ENCODE measurements at regions not wholly inside any gene's neighbourhood (a gene's known extent, or its start where the extent isn't known, plus 50 kb on each side); places are given as distances from the start of the nearest gene placed in this dataset.
A peak's percentile ranks its signal among the peaks of the same experiment; 100 is the strongest.

DNA sequence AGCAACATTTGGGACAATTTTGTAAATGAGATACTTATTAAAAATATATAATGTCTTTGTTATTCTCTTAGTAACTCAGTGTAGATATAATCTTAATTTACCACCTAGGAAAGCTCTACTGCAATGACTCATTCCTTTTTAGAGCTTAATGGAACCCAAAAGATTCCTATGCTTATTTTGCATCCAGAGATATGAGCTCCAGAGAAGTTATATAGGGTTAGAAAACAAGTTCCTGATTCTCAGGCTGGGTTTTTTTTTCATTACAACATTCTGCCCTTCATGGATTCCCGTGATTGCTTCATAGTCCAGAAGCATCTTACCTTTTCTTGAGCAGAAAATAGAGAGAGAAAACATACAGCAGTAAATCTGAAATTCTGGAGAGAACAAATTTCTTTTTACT, 57.9 kb upstream of the CXCL8 start:
- H3K27ac ChIP-seq = peak overlapping the region; percentile 29
- TF ChIP-seq, protein P1, sequence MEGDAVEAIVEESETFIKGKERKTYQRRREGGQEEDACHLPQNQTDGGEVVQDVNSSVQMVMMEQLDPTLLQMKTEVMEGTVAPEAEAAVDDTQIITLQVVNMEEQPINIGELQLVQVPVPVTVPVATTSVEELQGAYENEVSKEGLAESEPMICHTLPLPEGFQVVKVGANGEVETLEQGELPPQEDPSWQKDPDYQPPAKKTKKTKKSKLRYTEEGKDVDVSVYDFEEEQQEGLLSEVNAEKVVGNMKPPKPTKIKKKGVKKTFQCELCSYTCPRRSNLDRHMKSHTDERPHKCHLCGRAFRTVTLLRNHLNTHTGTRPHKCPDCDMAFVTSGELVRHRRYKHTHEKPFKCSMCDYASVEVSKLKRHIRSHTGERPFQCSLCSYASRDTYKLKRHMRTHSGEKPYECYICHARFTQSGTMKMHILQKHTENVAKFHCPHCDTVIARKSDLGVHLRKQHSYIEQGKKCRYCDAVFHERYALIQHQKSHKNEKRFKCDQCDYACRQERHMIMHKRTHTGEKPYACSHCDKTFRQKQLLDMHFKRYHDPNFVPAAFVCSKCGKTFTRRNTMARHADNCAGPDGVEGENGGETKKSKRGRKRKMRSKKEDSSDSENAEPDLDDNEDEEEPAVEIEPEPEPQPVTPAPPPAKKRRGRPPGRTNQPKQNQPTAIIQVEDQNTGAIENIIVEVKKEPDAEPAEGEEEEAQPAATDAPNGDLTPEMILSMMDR (conservative IDR thresholded peaks at IDR 0.05) = no peak

DNA sequence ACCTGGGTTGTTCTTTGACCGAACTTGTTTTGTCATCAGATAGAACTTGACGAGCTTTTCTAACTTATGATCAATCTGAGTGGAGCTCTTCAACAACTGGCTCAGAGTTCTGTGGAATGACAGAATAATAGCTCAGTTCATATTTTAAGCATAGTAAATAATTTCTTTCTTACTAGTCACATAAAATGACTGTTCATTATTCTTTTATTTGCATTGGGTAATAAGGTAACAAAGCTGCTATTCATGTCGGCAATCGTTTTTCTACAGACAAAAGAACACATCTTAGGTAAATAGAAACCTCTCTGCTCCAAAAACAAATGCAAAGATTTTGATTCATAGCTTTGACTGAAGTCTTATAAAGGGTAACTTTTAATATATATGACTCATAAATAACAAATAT, 57.3 kb upstream of the CXCL8 start:
- H3K27ac ChIP-seq = peak overlapping the region; percentile 29
- TF ChIP-seq, protein P1 (conservative IDR thresholded peaks at IDR 0.05) = no peak

DNA sequence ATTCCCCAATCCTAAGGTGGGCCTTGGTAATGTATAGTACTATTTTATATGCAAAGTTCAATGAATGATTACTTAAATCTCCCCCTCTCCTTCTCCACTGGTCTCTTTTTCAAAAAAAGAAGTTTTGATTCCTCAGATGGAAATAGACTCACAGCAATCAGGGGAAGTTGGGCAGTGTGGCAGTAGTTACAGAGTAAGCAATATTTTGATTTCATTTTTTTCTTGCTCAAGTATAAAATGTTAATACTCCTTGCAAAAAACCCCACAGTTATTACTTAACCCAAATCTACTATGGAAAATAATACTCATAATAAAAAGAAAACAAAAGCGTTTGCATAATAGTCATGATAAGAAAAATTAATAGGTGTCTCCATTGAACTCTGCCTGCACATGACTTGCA, 56.9 kb upstream of the CXCL8 start:
- H3K27ac ChIP-seq = peak overlapping the region; percentile 29
- TF ChIP-seq, protein P1 (conservative IDR thresholded peaks at IDR 0.05) = no peak

DNA sequence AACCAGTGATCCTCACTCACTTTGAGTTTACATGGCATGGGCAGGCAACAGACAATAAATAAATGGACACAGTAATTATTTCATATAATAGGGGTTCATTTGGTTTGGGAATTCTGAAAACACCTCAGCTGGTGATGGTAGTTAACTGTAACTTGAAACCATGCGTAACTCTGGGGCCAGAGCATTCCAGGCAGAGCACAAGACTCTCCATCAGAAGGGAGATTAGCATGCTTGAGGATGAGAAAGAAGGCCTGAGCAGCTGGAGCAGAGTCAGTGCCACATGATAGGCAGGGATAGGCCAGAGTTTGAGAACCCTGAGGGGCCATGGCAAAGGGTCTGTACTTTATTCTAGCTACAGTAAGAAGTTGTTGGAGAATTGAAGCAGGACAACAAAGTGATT, 56.3 kb upstream of the CXCL8 start:
- H3K27ac ChIP-seq = no peak overlapping the region
- TF ChIP-seq, protein P1 (conservative IDR thresholded peaks at IDR 0.05) = no peak

DNA sequence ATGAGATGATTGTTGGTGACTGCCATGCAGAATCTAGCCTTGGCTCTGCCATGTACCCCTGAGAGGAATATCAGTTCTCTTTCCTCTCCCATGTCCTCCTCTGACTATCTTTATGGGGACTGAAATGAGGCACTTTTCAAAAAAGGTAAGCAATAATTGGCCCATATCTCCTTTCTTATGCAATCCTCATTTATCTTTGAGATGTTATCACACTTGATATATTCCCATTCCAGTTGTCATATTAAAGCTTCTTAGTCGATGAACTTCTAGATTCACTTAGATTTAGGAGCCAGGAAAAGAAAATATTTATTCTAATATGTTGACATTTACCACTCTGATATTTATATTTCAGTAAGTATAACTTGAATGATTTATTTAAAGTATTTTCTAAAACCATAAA, 55.3 kb upstream of the CXCL8 start:
- no peak overlapping the region for H3K27ac ChIP-seq
- TF ChIP-seq, protein P1 (conservative IDR thresholded peaks at IDR 0.05) = no peak

DNA sequence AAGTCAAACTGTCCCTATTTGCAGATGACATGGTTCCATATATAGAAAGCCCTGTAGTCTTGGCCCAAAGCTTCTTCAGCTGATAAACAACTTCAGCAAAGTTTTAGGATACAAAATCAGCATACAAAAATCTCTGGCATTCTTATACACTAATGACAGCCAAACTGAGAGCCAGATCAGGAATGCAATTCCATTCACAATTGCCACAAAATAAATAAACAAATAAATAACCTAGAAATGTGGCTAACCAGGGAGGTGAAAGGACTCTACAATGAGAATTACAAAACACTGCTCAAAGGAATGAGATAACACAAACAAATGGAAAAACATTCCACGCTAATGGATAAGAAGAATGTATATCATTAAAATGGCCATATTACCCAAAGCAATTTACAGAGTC, 52.9 kb upstream of the CXCL8 start:
- no peak overlapping the region for H3K27ac ChIP-seq
- TF ChIP-seq, protein P1 (conservative IDR thresholded peaks at IDR 0.05) = no peak

DNA sequence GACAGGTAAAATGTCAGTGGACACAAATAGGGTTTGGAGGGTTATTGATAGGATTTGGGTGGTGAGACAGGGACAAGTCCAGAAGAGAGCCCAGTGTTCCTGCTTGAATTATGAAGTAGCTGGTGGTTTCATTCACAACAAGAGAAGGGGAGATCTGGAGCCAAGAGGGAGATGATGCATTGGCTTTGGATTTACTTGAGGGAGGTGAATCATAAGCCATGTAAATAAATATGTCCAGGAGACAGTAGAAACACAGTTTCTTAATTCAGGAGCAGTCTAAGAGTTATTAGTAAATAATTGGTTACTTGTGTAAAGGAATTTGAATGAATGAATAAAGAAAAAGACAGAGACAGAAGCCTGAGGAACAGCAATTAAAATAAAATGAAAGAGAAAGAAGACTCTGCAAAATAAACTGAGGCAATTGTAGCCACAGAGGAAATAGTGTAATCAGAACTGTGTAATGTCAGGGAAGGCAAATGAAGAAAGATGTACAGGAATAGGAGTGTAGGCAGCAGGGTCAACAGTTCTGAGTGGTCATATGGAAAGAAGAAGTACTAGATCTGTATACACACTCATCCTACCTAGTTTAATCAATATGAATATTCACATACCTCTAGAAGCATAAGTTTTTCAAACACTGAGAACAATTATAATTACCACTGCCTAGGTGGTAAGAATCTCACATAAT, 50.2 kb upstream of the CXCL8 start:
- TF ChIP-seq, protein P1 (conservative IDR thresholded peaks at IDR 0.05) = no peak
- H3K27ac ChIP-seq = no peak overlapping the region
